CD8-positive, alpha-beta memory T cell (primary cell): ENCODE measurements at regions not wholly inside any gene's neighbourhood (a gene's known extent, or its start where the extent isn't known, plus 50 kb on each side); places are given as distances from the start of the nearest gene placed in this dataset.

Source experiments
- CTCF ChIA-PET: fragments of 350-600 bp; sonication (Branson Sonifier 250); formaldehyde crosslinking; loops from one replicate; lab custom pipeline; 2021; ENCODE audit warnings: antibody characterized with exemption; lab: Charles Lee
- POLR2A ChIA-PET: fragments of 350-600 bp; sonication (Branson Sonifier 250); formaldehyde crosslinking; loops from one replicate; lab custom pipeline; 2021; ENCODE audit warnings: antibody characterized with exemption; lab: Charles Lee
- DNase-seq, 5 donors: peaks; one replicate each; pipeline versions ENCODE4 v3.0.0 to v3.0.0-alpha.2; 2020 to 2022; ENCODE audit warnings: mixed read lengths in 1 of 5
- H3K27ac ChIP-seq: one replicate; pipeline ENCODE4 v1.7.0; 2013; ENCODE audit warnings: low read depth, mild to moderate bottlenecking, low read length, moderate library complexity
- H3K27me3 ChIP-seq: 2 replicates; pipeline ENCODE4 v1.7.0; 2013; ENCODE audit warnings: low read length, mild to moderate bottlenecking; ENCODE audit not compliant: insufficient read depth, poor library complexity, severe bottlenecking
- H3K36me3 ChIP-seq: 2 replicates; pipeline ENCODE4 v1.7.0; 2013; ENCODE audit warnings: mild to moderate bottlenecking, low read length, moderate library complexity; ENCODE audit not compliant: insufficient read depth
- H3K4me1 ChIP-seq: 2 replicates; pipeline ENCODE4 v1.7.0; 2013; ENCODE audit warnings: mild to moderate bottlenecking, low read length, moderate library complexity; ENCODE audit not compliant: insufficient read depth
- H3K4me3 ChIP-seq: 2 replicates; pipeline ENCODE4 v1.7.0; 2013; ENCODE audit warnings: mild to moderate bottlenecking, low read length
- H3K9me3 ChIP-seq: 2 replicates; pipeline ENCODE4 v1.7.0; 2013; ENCODE audit warnings: mild to moderate bottlenecking, low read length
- H3K27ac Mint-ChIP-seq, 8 donors: one replicate each; pipeline ENCODE4 v1.8.0; 2020 to 2021; ENCODE audit warnings: mixed read lengths in 8 of 8, mild to moderate bottlenecking in 6 of 8, inconsistent platforms in 3 of 8, moderate library complexity in 3 of 8
- H3K27me3 Mint-ChIP-seq, 2 donors: one replicate each; pipeline ENCODE4 v1.8.0; 2020 to 2021; ENCODE audit warnings: mixed read lengths in 2 of 2, mild to moderate bottlenecking in 1 of 2, moderate library complexity in 1 of 2
- H3K36me3 Mint-ChIP-seq, 3 donors: one replicate each; pipeline ENCODE4 v1.8.0; 2020 to 2021; ENCODE audit warnings: mixed read lengths in 3 of 3, inconsistent platforms in 1 of 3, mild to moderate bottlenecking in 1 of 3
- H3K4me1 Mint-ChIP-seq, 3 donors: one replicate each; pipeline ENCODE4 v1.8.0; 2020 to 2021; ENCODE audit warnings: mixed read lengths in 3 of 3, inconsistent platforms in 1 of 3, mild to moderate bottlenecking in 1 of 3
- H3K4me3 Mint-ChIP-seq, 7 donors: one replicate each; pipeline ENCODE4 v1.8.0; 2020 to 2021; ENCODE audit warnings: mixed read lengths in 7 of 7, mild to moderate bottlenecking in 6 of 7, moderate library complexity in 4 of 7, inconsistent platforms in 2 of 7
- H3K9me3 Mint-ChIP-seq, 5 donors: one replicate each; pipeline ENCODE4 v1.8.0; 2020 to 2022; ENCODE audit warnings: mixed read lengths in 5 of 5, mild to moderate bottlenecking in 3 of 5, moderate library complexity in 2 of 5, inconsistent platforms in 1 of 5

DNA sequence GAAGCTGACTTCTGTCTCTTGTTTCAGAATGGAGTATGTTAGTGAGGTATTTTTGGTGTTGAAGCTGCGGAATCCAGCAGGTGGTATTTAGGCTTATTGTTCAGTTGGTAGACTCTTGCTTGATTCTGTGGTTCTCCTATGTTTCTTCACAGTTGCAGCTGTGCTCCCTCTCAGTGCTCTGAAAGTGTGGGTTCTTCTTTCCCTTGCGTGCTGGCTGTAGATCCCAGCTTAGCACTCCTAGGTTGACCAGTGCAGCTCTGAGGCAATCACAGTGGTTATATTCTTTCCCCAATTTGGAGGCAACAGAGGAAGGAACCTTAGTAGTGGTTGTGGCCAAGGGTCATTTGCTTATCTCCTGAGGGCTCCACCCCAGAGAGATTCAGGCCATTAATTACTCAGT lies 269.2 kb upstream of the NRIP1 start:
- H3K9me3 Mint-ChIP-seq = no peaks in the 10 kb centered on the region
- Histone ChIP-seq H3K36me3 (no peaks in the 10 kb centered on the region), H3K9me3 (no peaks in the 10 kb centered on the region), H3K4me1 (no peaks in the 10 kb centered on the region), H3K27ac (no peak overlapping the region), H3K4me3 (no peak overlapping the region), H3K27me3 (no peaks in the 10 kb centered on the region)
- peaks cover 3 to 7% of the 10 kb centered on the region in 2 donors for H3K27me3 Mint-ChIP-seq
- H3K27ac Mint-ChIP-seq = no peak overlapping the region
- H3K4me3 Mint-ChIP-seq = no peak overlapping the region
- H3K36me3 Mint-ChIP-seq = no peaks in the 10 kb centered on the region
- H3K4me1 Mint-ChIP-seq = no peaks in the 10 kb centered on the region
- CTCF ChIA-PET = no interaction called here
- POLR2A ChIA-PET = no interaction called here
- DNase-seq = no peak

DNA sequence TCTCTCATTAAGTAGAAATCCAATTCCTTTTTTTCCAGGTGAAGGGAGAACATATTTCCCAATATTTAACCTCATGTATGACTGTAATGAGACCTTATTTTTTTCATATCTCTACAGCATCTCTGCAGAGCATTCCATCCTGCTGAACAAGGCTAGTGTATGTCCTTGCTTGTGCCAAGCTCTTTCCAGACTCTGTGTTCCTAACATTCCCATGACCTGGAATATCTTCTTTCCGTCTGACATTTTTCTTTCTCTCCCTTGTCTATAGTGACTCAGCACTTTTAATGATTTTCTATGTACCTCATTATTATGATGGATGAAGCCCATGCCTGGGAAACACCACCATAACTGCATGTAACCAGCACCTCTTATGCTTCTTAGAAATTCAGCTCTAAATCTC lies 278.3 kb upstream of the NRIP1 start:
- DNase-seq = no peak
- Histone ChIP-seq H3K9me3 (no peaks in the 10 kb centered on the region), H3K4me1 (no peaks in the 10 kb centered on the region), H3K27me3 (no peaks in the 10 kb centered on the region), H3K36me3 (no peaks in the 10 kb centered on the region), H3K4me3 (no peak overlapping the region), H3K27ac (no peak overlapping the region)
- Mint-ChIP-seq H3K27ac (no peak overlapping the region), H3K4me3 (no peak overlapping the region), H3K9me3 (no peaks in the 10 kb centered on the region), H3K27me3 (peaks cover 10 to 40% of the 10 kb centered on the region in 2 donors), H3K36me3 (peaks cover 0 to 4% (median 0%) of the 10 kb centered on the region in 3 donors), H3K4me1 (peaks cover 0 to 5% (median 0%) of the 10 kb centered on the region in 3 donors)
- POLR2A ChIA-PET = no interaction called here
- CTCF ChIA-PET = no interaction called here

DNA sequence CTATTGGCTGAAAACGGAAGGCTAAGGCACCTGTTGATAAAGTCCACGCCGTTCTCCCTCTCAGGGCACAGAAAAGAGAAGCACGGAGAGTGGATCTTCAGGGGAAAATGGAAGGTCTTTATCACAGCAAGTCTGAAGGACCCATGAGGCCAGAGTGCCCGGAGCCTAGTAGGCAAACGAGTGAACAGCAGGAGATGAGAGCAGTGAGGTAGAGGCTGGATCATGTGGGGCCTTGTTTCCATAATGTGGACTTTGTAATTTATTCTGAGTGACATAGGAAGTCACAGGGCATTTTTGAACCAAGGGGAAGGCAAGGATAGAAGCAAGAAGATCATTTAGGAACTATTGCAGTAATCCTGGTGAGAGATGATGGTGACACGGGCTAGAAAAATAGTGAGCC lies 287.2 kb upstream of the NRIP1 start:
- no peak for DNase-seq
- Histone ChIP-seq H3K4me1 (no peaks in the 10 kb centered on the region), H3K4me3 (no peak overlapping the region), H3K9me3 (no peaks in the 10 kb centered on the region), H3K36me3 (no peaks in the 10 kb centered on the region), H3K27me3 (no peaks in the 10 kb centered on the region), H3K27ac (no peak overlapping the region)
- Mint-ChIP-seq H3K4me3 (no peak overlapping the region), H3K4me1 (peaks cover 3 to 7% (median 4%) of the 10 kb centered on the region in 3 donors), H3K27me3 (peaks cover 0 to 10% of the 10 kb centered on the region in 2 donors), H3K27ac (peak overlapping the region in 1 of 8 donors; percentile 0), H3K36me3 (peaks cover 0 to 4% (median 0%) of the 10 kb centered on the region in 3 donors), H3K9me3 (peaks cover 0 to 2% (median 0%) of the 10 kb centered on the region in 5 donors)
- ChIA-PET POLR2A (no interaction called here), CTCF (no interaction called here)

DNA sequence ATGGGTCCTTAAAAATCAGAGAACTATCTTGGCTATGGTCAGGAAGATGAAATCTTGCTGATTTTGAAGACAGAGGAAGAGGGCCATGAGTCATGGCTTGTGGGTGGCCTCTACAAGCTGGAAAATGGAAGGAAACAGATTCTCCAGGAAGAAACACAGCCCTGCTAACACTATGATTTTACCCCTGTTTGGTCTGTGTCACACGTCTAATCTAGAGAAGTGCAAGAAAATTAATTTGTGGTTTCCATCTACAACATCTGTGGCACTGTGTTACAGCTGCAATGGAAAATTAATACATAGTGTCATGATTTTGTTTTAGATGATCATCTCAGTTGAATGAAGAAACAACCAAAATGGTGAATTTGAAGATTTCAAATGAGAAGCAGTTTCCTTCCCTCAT lies 288.7 kb upstream of the NRIP1 start:
- ChIA-PET POLR2A (no interaction called here), CTCF (no interaction called here)
- H3K9me3 Mint-ChIP-seq = peaks cover 0 to 2% (median 0%) of the 10 kb centered on the region in 5 donors
- no peaks in the 10 kb centered on the region for H3K27me3 Mint-ChIP-seq
- no peak overlapping the region for H3K4me3 Mint-ChIP-seq
- Histone ChIP-seq H3K4me3 (no peak overlapping the region), H3K27ac (no peak overlapping the region), H3K27me3 (no peaks in the 10 kb centered on the region), H3K36me3 (no peaks in the 10 kb centered on the region), H3K4me1 (no peaks in the 10 kb centered on the region), H3K9me3 (no peaks in the 10 kb centered on the region)
- no peak overlapping the region for H3K27ac Mint-ChIP-seq
- no peaks in the 10 kb centered on the region for H3K36me3 Mint-ChIP-seq
- DNase-seq = no peak
- H3K4me1 Mint-ChIP-seq = peaks cover 3 to 7% (median 4%) of the 10 kb centered on the region in 3 donors

DNA sequence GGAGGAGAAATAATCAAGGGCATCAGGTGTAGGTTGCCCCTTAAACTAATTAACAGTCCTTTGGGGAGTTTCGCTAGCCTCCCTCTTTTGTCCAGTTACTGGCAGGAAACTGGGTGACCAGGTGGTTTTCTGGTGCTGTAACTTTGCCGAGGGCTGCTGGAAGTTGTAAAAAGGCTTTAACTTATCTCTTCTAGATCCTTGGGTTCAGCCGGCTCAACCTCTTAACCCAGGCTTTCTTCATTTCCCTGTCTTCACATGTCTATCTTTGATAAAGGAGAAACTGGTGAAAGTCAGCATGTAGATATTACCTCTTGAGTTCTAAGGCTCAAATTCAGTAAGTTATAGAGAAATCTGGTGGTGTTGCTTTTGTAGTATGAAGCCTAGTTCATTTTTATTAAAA lies 289.7 kb upstream of the NRIP1 start:
- no peak for DNase-seq

DNA sequence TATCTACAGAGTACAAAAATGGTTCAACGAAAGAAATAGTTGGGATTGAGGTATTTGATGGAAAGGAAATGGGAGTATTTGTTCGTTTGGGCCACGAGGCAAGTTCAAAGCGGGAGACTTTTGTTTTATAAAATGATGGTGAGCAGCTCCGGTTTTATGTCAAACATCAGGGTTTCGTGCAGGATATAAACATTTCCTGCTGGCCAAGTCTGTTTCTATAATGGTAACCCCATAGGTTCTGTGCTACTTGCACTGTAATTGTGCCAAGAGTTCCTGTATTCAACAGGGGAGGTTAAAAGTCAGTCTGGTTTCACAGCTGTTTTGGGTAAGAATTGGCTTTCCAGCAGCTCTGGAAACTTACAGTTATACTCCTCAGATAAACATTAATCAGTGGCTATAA lies 290.3 kb upstream of the NRIP1 start:
- CTCF ChIA-PET = no interaction called here
- DNase-seq = no peak
- POLR2A ChIA-PET = no interaction called here
- peaks cover 3 to 7% (median 4%) of the 10 kb centered on the region in 3 donors for H3K4me1 Mint-ChIP-seq
- no peaks in the 10 kb centered on the region for H3K9me3 Mint-ChIP-seq
- Histone ChIP-seq H3K4me1 (no peaks in the 10 kb centered on the region), H3K9me3 (no peaks in the 10 kb centered on the region), H3K36me3 (no peaks in the 10 kb centered on the region), H3K27ac (no peak overlapping the region), H3K27me3 (no peaks in the 10 kb centered on the region), H3K4me3 (no peak overlapping the region)
- H3K27me3 Mint-ChIP-seq = no peaks in the 10 kb centered on the region
- H3K36me3 Mint-ChIP-seq = no peaks in the 10 kb centered on the region
- peak overlapping the region in 1 of 8 donors; percentile 43 for H3K27ac Mint-ChIP-seq
- peak overlapping the region in 1 of 7 donors; percentile 66 for H3K4me3 Mint-ChIP-seq

More for the DNA sequence above, 289.7 kb upstream of the NRIP1 start:
- Mint-ChIP-seq H3K36me3 (no peaks in the 10 kb centered on the region), H3K4me3 (no peak overlapping the region), H3K27me3 (no peaks in the 10 kb centered on the region), H3K27ac (no peak overlapping the region), H3K4me1 (peaks cover 3 to 7% (median 4%) of the 10 kb centered on the region in 3 donors), H3K9me3 (peaks cover 0 to 2% (median 0%) of the 10 kb centered on the region in 5 donors)
- H3K27me3 ChIP-seq = no peaks in the 10 kb centered on the region
- H3K4me3 ChIP-seq = no peak overlapping the region
- H3K27ac ChIP-seq = no peak overlapping the region
- H3K36me3 ChIP-seq = no peaks in the 10 kb centered on the region
- CTCF ChIA-PET = no interaction called here
- POLR2A ChIA-PET = no interaction called here
- H3K4me1 ChIP-seq = no peaks in the 10 kb centered on the region
- no peaks in the 10 kb centered on the region for H3K9me3 ChIP-seq

DNA sequence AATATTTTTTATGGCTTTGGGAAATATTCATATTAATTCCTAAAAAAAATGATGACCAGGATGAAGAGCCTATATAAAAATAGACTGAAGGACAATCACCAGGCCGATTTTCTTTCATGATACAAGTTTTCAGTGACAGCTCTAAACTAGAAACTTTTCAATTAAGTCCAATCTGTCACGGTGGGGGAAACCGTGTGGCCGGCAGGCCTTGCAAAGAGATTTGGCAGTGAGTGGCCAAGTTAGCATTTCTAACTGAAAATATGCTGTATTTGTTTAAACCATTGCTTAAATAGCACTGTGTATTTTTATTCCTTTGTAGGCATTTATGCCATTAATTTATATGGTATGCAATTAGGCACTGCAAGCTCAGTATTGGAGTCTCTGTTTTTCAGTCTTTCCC lies 294.5 kb upstream of the NRIP1 start:
- POLR2A ChIA-PET = no interaction called here
- DNase-seq = no peak
- peaks cover 3 to 7% (median 4%) of the 10 kb centered on the region in 3 donors for H3K4me1 Mint-ChIP-seq
- no peak overlapping the region for H3K27ac Mint-ChIP-seq
- no peaks in the 10 kb centered on the region for H3K36me3 Mint-ChIP-seq
- Histone ChIP-seq H3K4me1 (no peaks in the 10 kb centered on the region), H3K27me3 (no peaks in the 10 kb centered on the region), H3K36me3 (no peaks in the 10 kb centered on the region), H3K27ac (no peak overlapping the region), H3K9me3 (no peaks in the 10 kb centered on the region), H3K4me3 (no peak overlapping the region)
- CTCF ChIA-PET = no interaction called here
- peaks cover 0 to 2% (median 0%) of the 10 kb centered on the region in 5 donors for H3K9me3 Mint-ChIP-seq
- peaks cover 0 to 4% of the 10 kb centered on the region in 2 donors for H3K27me3 Mint-ChIP-seq
- H3K4me3 Mint-ChIP-seq = no peak overlapping the region

DNA sequence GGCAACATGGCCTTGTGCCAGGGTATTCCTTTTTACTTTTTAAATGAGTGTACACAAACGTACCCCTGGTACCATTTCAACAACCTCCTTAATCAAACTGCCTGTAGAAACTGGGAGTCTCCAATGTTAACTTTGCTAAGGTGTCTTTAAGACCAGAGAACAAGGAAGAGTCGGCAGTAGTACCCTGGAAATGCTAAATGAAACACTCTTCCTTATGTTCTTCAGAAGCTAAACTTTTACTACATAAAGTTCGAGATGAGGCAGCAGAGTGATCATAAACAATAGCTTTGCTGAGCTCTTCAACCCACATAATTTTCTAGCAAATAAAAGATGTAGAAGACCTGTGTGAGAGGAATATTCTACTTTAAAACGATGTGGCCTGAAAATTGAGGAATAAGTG lies 297.7 kb upstream of the NRIP1 start:
- Mint-ChIP-seq H3K27me3 (peaks cover 0 to 8% of the 10 kb centered on the region in 2 donors), H3K27ac (no peak overlapping the region), H3K4me1 (no peaks in the 10 kb centered on the region), H3K4me3 (no peak overlapping the region), H3K36me3 (peaks cover 0 to 20% (median 0%) of the 10 kb centered on the region in 3 donors), H3K9me3 (peaks cover 7 to 21% (median 11%) of the 10 kb centered on the region in 5 donors)
- no peak for DNase-seq
- Histone ChIP-seq H3K4me1 (no peaks in the 10 kb centered on the region), H3K27me3 (no peaks in the 10 kb centered on the region), H3K4me3 (no peak overlapping the region), H3K36me3 (no peaks in the 10 kb centered on the region), H3K9me3 (peaks cover 6% of the 10 kb centered on the region), H3K27ac (no peak overlapping the region)
- ChIA-PET CTCF (no interaction called here), POLR2A (no interaction called here)
